ENCODE measurements at regions not wholly inside any gene's neighbourhood (a gene's known extent, or its start where the extent isn't known, plus 50 kb on each side); places are given as distances from the start of the nearest gene placed in this dataset.

DNA sequence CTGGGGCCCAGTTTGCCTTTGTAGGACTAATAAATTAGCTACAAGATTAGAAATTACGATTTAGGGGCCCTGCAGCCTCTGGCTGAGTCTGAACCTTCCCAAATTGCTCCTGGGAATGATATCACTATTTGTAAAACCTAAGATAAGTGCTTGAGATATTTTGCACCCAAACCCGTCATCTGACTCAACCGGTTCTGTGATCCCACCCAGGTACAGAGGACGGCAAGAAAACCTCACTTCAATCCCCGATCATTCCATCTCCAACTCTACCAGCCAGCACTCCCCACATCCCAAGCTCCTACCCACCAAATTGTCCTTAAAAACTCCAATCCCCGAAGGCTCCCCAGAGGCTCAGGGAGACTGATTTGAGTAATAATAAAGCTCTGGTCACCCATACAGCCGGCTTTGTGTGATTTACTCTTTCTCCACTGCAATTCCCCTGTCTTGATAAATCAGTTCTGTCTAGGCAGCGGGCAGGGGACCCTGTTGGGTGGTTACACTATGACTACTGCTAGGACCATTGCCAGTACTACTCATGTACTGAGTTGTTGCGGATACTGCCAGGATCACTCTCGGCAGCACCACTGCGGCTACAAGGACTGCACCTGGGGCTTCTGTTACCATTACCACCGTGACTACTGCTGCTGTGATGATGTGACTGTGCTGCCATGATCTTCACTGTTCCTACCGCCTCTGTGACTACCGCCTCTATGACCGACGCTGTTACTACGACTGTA, 73.1 kb downstream of the IRF8 start:
- Histone ChIP-seq H3K27me3 (ENCODE audit: insufficient read depth, low read depth, severe bottlenecking) (no peaks in the 10 kb centered on the region), H3K9me3 (ENCODE audit: severe bottlenecking) (no peaks in the 10 kb centered on the region), H3K27ac (no peak overlapping the region), H3K4me3 (ENCODE audit: low read depth, low read length) (no peak overlapping the region), H3K36me3 (no peaks in the 10 kb centered on the region)
- TF ChIP-seq, protein P1, sequence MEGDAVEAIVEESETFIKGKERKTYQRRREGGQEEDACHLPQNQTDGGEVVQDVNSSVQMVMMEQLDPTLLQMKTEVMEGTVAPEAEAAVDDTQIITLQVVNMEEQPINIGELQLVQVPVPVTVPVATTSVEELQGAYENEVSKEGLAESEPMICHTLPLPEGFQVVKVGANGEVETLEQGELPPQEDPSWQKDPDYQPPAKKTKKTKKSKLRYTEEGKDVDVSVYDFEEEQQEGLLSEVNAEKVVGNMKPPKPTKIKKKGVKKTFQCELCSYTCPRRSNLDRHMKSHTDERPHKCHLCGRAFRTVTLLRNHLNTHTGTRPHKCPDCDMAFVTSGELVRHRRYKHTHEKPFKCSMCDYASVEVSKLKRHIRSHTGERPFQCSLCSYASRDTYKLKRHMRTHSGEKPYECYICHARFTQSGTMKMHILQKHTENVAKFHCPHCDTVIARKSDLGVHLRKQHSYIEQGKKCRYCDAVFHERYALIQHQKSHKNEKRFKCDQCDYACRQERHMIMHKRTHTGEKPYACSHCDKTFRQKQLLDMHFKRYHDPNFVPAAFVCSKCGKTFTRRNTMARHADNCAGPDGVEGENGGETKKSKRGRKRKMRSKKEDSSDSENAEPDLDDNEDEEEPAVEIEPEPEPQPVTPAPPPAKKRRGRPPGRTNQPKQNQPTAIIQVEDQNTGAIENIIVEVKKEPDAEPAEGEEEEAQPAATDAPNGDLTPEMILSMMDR (IDR thresholded peaks at IDR 0.05; ENCODE audit: low read depth, low read length): no peak
- no peak for DNase-seq

DNA sequence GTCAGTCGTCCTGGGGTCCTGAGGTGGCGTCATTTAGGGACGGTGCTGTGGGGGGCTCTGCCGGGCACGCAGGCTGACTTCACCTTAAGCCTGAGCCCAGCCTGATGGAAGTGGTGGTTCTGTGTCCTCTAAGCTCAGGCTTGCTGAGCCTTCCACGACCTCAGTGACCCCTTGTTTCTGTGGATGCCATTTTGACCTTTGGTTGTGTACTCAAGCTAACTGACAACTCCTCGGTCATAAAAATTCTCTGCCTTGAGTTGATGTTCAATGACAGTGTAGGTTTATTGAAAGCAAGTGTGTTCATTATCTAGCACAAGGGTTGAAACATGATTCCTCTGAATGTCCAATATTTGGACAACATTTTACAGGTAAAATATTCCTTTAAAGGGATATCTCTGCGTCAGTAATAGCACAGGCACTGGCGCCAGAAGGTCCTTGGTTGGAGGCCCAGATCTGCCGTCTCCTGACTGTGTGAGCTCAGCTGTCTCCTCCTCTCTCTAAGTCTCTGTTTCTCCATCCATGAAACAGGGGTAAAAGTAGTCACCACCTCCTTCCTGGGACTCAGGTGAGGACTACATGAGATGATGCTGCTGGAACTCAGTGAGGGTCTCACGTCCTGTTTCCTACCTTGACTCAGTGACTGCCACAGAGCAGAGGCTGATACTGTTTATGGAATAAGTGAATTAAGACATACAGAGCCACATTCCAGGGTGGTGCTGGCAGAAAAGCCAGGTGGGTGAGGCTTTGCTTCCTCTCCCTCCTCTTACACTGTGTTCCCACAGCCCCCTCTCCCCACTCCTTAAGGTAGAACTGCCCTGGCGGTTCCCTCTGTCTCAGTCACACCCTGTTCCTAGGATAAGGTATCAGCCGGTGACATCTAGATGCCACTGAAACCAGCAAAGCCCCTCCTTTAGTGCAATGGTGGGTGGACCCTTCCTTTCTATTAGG, 75.7 kb downstream of the IRF8 start:
- TF ChIP-seq, protein P1 (IDR thresholded peaks at IDR 0.05; ENCODE audit: low read depth, low read length): no peak

DNA sequence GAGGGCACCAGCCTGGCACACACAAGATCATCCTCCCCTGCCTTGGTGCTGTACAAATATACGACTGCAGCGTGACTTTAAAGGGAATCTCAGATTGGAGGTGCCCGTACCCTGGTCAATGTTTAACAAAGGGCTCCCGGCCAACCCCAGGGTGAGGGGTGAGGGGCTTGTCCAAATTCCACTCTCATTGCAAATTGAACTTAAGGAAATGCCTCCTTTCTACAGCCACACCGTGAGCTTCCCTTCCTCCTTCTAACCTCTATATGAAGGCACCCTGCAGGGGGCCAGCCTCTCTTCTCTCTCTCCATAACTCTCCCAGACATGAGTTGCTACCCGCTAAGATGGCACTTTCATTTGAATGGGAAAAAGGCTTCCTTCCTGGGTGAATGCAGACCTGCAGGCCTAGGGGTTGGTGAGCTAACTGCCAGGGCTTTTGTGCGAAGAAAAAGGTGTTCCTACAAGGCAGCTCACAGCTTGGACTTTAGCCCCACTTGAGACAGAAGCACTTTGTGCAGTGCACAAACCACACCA, 76.6 kb downstream of the IRF8 start:
- no peak for DNase-seq
- TF ChIP-seq, protein P1 (IDR thresholded peaks at IDR 0.05; ENCODE audit: low read depth, low read length): no peak
- Histone ChIP-seq H3K27me3 (ENCODE audit: insufficient read depth, low read depth, severe bottlenecking) (no peaks in the 10 kb centered on the region), H3K9me3 (ENCODE audit: severe bottlenecking) (no peaks in the 10 kb centered on the region), H3K4me3 (ENCODE audit: low read depth, low read length) (no peak overlapping the region), H3K36me3 (no peaks in the 10 kb centered on the region), H3K27ac (no peak overlapping the region)

More for the DNA sequence above, 75.7 kb downstream of the IRF8 start:
- no peaks in the 10 kb centered on the region for H3K27me3 ChIP-seq (ENCODE audit: insufficient read depth, low read depth, severe bottlenecking)
- no peaks in the 10 kb centered on the region for H3K9me3 ChIP-seq (ENCODE audit: severe bottlenecking)
- no peak for DNase-seq
- H3K4me3 ChIP-seq (ENCODE audit: low read depth, low read length): no peak overlapping the region
- H3K36me3 ChIP-seq: no peaks in the 10 kb centered on the region
- H3K27ac ChIP-seq: no peak overlapping the region

DNA sequence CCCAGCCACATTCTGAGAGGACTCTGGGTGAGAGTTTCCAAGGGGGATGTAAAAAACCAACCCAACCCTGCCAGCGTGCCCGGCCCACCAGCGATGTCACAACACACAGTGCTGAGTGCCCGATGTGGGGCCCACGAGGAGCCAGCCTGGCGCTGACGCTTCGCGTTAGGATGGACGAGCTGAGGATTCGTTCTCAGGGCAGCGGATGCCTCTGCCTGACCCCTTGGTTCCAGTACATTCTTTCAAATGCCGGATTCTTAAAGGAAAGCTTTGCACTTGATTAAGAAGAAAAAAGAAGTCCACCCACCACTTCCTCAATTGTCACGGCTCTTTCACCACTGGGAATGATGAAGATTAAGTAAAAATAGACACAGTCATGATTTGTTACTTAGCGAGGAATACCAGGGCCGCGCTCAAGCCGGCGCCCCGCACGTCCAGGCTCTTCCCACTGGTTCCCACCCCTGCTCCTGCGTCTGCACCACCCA, 79.4 kb downstream of the IRF8 start:
- no peaks in the 10 kb centered on the region for H3K27me3 ChIP-seq (ENCODE audit: insufficient read depth, low read depth, severe bottlenecking)
- no peak overlapping the region for H3K4me3 ChIP-seq (ENCODE audit: low read depth, low read length)
- DNase-seq: no peak
- H3K36me3 ChIP-seq: no peaks in the 10 kb centered on the region
- H3K27ac ChIP-seq: no peak overlapping the region
- H3K9me3 ChIP-seq (ENCODE audit: severe bottlenecking): no peaks in the 10 kb centered on the region
- TF ChIP-seq, protein P1 (IDR thresholded peaks at IDR 0.05; ENCODE audit: low read depth, low read length): no peak

DNA sequence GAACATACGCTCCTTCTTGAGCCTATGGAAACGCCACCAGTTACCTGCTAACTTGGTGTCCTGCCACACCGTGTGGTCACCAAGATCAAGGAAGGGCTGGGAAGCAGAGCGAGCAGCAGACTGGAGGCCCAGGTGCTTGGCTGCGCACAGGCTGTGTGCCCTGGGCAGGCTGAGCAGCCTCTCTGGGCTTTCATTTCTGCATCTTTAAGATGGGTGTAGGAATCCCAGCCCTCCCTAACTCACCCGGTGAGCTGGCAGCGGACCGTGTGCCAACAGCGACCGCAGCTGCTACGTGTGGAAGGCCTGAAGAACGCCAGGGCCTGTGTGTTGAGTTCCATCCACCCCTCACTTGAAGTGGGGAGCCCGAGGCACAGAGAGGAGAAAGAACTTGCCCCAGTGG, 80.0 kb downstream of the IRF8 start:
- Histone ChIP-seq H3K27ac (no peak overlapping the region), H3K9me3 (ENCODE audit: severe bottlenecking) (no peaks in the 10 kb centered on the region), H3K4me3 (ENCODE audit: low read depth, low read length) (no peak overlapping the region), H3K36me3 (no peaks in the 10 kb centered on the region), H3K27me3 (ENCODE audit: insufficient read depth, low read depth, severe bottlenecking) (no peaks in the 10 kb centered on the region)
- TF ChIP-seq, protein P1 (IDR thresholded peaks at IDR 0.05; ENCODE audit: low read depth, low read length): no peak
- no peak for DNase-seq
